ENCODE measurements at regions not wholly inside any gene's neighbourhood (a gene's known extent, or its start where the extent isn't known, plus 50 kb on each side); places are given as distances from the start of the nearest gene placed in this dataset.
"Not testable (repeated sequence)": the region's sequence is repeated elsewhere in the genome, so short reads cannot be mapped to it uniquely, and the experiment has no call there.

GRCh38 chr14:57150449-57150848 is 118.3 kb downstream of the EXOC5 start:
- no peak for DNase-seq (ENCODE audit: extremely low read depth in 1 of 2, low read depth in 1 of 2)

- no peak for DNase-seq (ENCODE audit: extremely low read depth in 1 of 2, low read depth in 1 of 2)
Measured at GRCh38 chr14:57139173-57139572, 129.5 kb downstream of the EXOC5 start.

GRCh38 chr14:57136669-57137328 is 131.9 kb downstream of the EXOC5 start:
- DNase-seq (ENCODE audit: extremely low read depth in 1 of 2, low read depth in 1 of 2) = no peak

- DNase-seq (ENCODE audit: extremely low read depth in 1 of 2, low read depth in 1 of 2) = not testable (repeated sequence)
Measured at GRCh38 chr14:57127809-57128208, 140.9 kb downstream of the EXOC5 start.

- no peak for DNase-seq (ENCODE audit: extremely low read depth in 1 of 2, low read depth in 1 of 2)
Measured at GRCh38 chr14:57122129-57122528, 146.6 kb downstream of the EXOC5 start.

- DNase-seq (ENCODE audit: extremely low read depth in 1 of 2, low read depth in 1 of 2) = not testable (repeated sequence)
Measured at GRCh38 chr14:57112072-57112807, 156.5 kb downstream of the EXOC5 start.

GRCh38 chr14:57110411-57110810 is 158.3 kb downstream of the EXOC5 start:
- DNase-seq (ENCODE audit: extremely low read depth in 1 of 2, low read depth in 1 of 2) = not testable (repeated sequence)

- no peak for DNase-seq (ENCODE audit: extremely low read depth in 1 of 2, low read depth in 1 of 2)
Measured at GRCh38 chr14:57091030-57091608, 177.6 kb downstream of the EXOC5 start.

- DNase-seq (ENCODE audit: extremely low read depth in 1 of 2, low read depth in 1 of 2) = no peak
Measured at GRCh38 chr14:57089901-57090300, 178.8 kb downstream of the EXOC5 start.

GRCh38 chr14:57087841-57088240 is 180.9 kb downstream of the EXOC5 start:
- DNase-seq (ENCODE audit: extremely low read depth in 1 of 2, low read depth in 1 of 2) = no peak

- DNase-seq (ENCODE audit: extremely low read depth in 1 of 2, low read depth in 1 of 2) = no peak
Measured at GRCh38 chr14:57086271-57087162, 182.2 kb downstream of the EXOC5 start.

- DNase-seq (ENCODE audit: extremely low read depth in 1 of 2, low read depth in 1 of 2) = no peak
Measured at GRCh38 chr14:57085801-57086200, 182.9 kb downstream of the EXOC5 start.

- no peak for DNase-seq (ENCODE audit: extremely low read depth in 1 of 2, low read depth in 1 of 2)
Measured at GRCh38 chr14:57085043-57085442, 183.7 kb downstream of the EXOC5 start.

GRCh38 chr14:57080691-57081090 is 188.0 kb downstream of the EXOC5 start:
- no peak for DNase-seq (ENCODE audit: extremely low read depth in 1 of 2, low read depth in 1 of 2)

GRCh38 chr14:57078054-57078453 is 190.7 kb downstream of the EXOC5 start:
- DNase-seq (ENCODE audit: extremely low read depth in 1 of 2, low read depth in 1 of 2) = no peak

GRCh38 chr14:57073986-57074385 is 194.7 kb downstream of the EXOC5 start:
- no peak for DNase-seq (ENCODE audit: extremely low read depth in 1 of 2, low read depth in 1 of 2)

- DNase-seq (ENCODE audit: extremely low read depth in 1 of 2, low read depth in 1 of 2) = no peak
Measured at GRCh38 chr14:57071639-57072038, 197.1 kb downstream of the EXOC5 start.

GRCh38 chr14:57069702-57070101 is 199.0 kb downstream of the EXOC5 start:
- DNase-seq (ENCODE audit: extremely low read depth in 1 of 2, low read depth in 1 of 2) = no peak

- no peak for DNase-seq (ENCODE audit: extremely low read depth in 1 of 2, low read depth in 1 of 2)
Measured at GRCh38 chr14:57068511-57068910, 200.2 kb downstream of the EXOC5 start.

- no peak for DNase-seq (ENCODE audit: extremely low read depth in 1 of 2, low read depth in 1 of 2)
Measured at GRCh38 chr14:57066887-57067513, 201.7 kb downstream of the EXOC5 start.

- DNase-seq (ENCODE audit: extremely low read depth in 1 of 2, low read depth in 1 of 2) = no peak
Measured at GRCh38 chr14:57066463-57066862, 202.2 kb downstream of the EXOC5 start.

Measured in stimulated activated CD8-positive, alpha-beta memory T cell treated with anti-CD3 and anti-CD28 coated beads, Interleukin-7, amount 100 ng/mL, for 48 hours (primary cell).